Activated CD4-positive, alpha-beta T cell treated with anti-CD3 and anti-CD28 coated beads, Interleukin-2, amount 10 ng/mL, durations not matched to agents 24 days and 14 days (primary cell): ENCODE measurements at regions not wholly inside any gene's neighbourhood (a gene's known extent, or its start where the extent isn't known, plus 50 kb on each side); places are given as distances from the start of the nearest gene placed in this dataset.

Experiments
- DNase-seq: peaks from one replicate; pipeline ENCODE4 v3.0.0; 2022
- H3K27ac Mint-ChIP-seq: one replicate; pipeline ENCODE4 v1.8.0; 2022; ENCODE audit warnings: mild to moderate bottlenecking, mixed read lengths
- H3K27me3 Mint-ChIP-seq: one replicate; pipeline ENCODE4 v1.8.0; 2022; ENCODE audit warnings: mixed read lengths
- H3K36me3 Mint-ChIP-seq: one replicate; pipeline ENCODE4 v1.8.0; 2022; ENCODE audit warnings: low read depth, mild to moderate bottlenecking, mixed read lengths
- H3K4me1 Mint-ChIP-seq: one replicate; pipeline ENCODE4 v1.8.0; 2021; ENCODE audit warnings: mixed read lengths
- H3K4me3 Mint-ChIP-seq: one replicate; pipeline ENCODE4 v1.8.0; 2022; ENCODE audit warnings: mild to moderate bottlenecking, moderate library complexity, mixed read lengths
- H3K9me3 Mint-ChIP-seq: one replicate; pipeline ENCODE4 v1.8.0; 2021; ENCODE audit warnings: mixed read lengths
- intact Hi-C: fragments of 100-400 bp; cut with micrococcal nuclease; formaldehyde crosslinking; loops from one replicate; pipeline ENCODE4 v1.15.1; 2023

DNA sequence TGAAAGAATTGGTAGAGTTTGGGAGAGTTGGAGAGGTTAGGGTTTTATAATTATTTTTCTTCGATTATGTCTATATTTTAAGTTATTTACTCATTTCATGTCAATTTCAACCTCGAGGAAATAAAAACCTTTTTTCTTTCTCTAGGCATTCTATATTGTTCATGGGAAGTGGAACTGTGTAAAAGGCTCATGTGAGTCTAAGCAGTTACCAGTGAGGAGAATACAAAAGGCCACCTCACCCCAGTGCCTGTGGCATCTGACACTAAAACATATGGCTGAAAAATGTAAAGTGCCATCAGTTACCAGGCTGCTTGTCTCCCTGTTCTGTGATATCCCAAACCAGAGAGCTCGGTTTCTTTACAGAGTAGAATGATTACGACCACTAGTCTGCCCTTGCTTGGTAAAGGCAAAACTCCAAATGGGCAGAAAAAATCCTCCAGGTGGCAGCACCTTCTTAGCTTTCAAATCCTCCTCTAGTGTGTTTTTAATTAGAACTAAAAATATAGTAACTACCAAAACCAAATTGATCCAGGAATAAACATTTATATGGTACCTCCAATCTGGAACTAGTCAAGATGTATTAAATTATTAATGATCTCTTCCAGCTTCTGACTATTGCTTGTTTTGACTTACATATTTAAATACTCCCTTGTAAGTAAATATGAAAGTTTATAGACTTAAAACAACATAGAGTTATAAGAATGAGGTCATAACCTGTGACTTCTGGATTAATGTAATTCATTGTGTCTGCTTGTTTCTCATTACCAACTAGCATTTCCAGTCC is 122.6 kb upstream of the MCHR2 start:
- Mint-ChIP-seq H3K4me1 (no peaks in the 10 kb centered on the region), H3K4me3 (no peak overlapping the region), H3K36me3 (no peaks in the 10 kb centered on the region), H3K27me3 (peaks cover 7% of the 10 kb centered on the region), H3K9me3 (no peaks in the 10 kb centered on the region), H3K27ac (no peak overlapping the region)
- intact Hi-C loops: loop anchor here (1.0 kb wide), 1 partner anchor 363 kb away; no protein-coding TSS in a partner anchor
- DNase-seq: peak; percentile 69

DNA sequence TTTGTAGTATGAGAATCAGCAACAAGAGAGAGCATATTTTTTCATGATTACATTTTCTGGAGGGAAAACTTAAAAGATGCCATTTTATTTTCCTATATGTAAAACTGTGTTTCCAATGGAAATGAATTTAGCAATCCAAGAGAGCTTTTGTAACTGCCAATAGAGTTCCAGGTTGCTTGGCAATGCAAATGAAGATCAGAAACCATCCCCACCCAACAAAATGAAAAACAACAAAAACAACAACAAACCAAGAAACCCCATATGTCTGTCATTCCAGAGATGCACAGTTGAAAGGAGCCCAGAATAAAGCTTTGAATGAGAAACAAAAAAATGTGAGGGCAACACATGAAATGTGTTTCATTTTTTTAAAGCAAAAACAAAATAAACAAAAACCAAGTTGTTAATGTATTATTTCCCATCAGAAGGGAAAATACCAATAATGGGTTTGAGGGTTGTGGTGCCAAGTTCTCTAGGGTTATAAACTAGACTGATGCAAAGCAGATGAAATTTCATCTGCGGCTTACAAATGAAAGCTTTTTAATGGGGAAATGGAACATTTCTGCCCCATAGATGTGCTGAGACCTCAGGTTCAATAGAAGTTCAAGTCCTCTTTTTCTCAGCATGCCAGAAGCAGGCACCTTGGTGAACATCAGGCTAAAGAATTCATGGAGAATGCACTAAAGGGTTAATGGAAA is 121.5 kb upstream of the MCHR2 start:
- Mint-ChIP-seq H3K36me3 (no peaks in the 10 kb centered on the region), H3K4me1 (no peaks in the 10 kb centered on the region), H3K27me3 (peaks cover 7% of the 10 kb centered on the region), H3K4me3 (no peak overlapping the region), H3K9me3 (no peaks in the 10 kb centered on the region), H3K27ac (no peak overlapping the region)
- no peak for DNase-seq
- intact Hi-C loops: loop anchor here (1.0 kb wide), 1 partner anchor 364 kb away; no protein-coding TSS in a partner anchor

DNA sequence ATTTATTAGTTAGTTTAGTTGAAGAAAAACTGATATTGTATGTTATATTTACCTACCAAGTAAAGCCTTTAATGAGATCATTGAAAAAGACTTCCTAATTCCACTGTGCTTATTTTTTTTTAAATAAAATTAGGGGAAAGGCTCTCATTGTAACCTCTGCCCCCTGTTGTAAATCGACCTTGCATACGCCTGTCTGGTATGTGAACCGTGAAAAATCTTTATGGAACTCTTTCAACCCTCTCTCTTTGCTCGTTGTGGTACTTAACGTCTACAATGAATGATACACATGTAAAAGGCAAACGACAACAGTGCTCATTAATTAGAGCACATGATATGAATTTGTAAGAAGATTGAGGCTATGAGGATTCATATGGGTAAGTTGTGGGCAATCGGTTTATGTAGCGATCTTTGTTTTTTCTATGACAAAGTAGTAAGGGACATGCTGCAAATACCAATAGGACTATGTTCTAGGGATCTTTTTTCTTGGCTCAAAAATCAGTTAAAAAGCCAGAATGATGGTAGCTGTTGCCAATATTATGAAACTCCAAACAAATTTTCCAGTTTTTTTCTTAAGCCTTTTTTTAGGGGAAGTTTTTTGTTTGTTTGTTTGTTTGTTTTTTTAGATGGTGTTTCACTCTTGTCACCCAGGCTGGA is 119.0 kb upstream of the MCHR2 start:
- Mint-ChIP-seq H3K27ac (no peak overlapping the region), H3K36me3 (no peaks in the 10 kb centered on the region), H3K27me3 (peaks cover 9% of the 10 kb centered on the region), H3K4me1 (no peaks in the 10 kb centered on the region), H3K9me3 (no peaks in the 10 kb centered on the region), H3K4me3 (no peak overlapping the region)
- DNase-seq: no peak
- intact Hi-C loops: no loop called here

DNA sequence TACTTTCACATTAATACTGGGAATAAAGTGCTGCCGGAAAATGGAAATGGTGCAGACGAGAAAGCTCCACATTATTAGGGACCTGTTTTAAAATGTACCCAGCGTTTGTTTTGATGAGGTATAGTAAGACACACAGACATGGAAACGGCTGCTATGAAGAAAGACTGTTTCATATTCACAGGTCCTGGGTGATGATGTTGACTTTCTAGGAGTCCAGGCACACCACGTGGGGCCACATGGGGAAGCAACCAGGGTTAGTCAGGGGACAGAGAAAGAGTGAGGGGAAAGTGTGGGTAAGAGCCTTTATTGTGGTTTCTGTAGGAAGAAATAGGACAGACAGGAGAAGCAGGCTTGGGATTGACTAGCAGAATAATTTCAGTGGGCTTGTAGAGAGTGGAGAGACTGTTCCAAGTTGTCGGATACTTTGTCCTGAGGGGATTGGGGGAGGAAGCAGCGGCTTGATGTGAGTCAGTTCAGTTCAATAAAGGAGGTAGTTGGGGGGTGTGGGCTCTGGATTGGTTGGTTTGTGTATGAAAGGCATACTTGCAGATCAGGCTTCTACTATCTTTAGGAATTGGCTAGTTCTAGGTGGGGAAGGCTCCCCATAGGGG is 112.0 kb upstream of the MCHR2 start:
- DNase-seq: no peak
- Mint-ChIP-seq H3K4me3 (no peak overlapping the region), H3K4me1 (no peaks in the 10 kb centered on the region), H3K36me3 (no peaks in the 10 kb centered on the region), H3K9me3 (no peaks in the 10 kb centered on the region), H3K27me3 (peaks cover 10% of the 10 kb centered on the region), H3K27ac (no peak overlapping the region)
- intact Hi-C loops: loop anchor here (2.0 kb wide), 1 partner anchor 559 kb away; no protein-coding TSS in a partner anchor

DNA sequence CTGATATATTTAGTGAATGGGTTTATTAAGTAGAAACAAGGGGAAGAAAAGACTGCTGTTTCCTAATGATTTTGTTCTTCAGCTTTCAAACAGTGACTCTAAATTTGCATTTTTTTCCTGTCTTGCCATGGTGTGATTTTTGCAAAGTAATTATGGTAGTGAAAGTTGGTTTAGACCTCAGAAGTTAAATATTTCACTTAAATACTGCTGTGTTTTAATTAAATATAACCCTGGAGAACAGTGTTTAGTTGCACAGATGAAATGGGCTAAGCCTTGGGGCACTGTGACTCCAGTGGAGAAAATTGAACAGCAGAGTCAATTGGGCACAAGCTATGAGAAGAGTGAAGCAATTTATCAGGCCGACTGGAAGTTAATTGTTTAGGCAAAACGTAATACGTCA is 111.1 kb upstream of the MCHR2 start:
- no peaks in the 10 kb centered on the region for H3K9me3 Mint-ChIP-seq
- no peak for DNase-seq
- no peak overlapping the region for H3K4me3 Mint-ChIP-seq
- H3K36me3 Mint-ChIP-seq: no peaks in the 10 kb centered on the region
- intact Hi-C loops: no loop called here
- H3K27ac Mint-ChIP-seq: no peak overlapping the region
- H3K27me3 Mint-ChIP-seq: peaks cover 10% of the 10 kb centered on the region
- no peaks in the 10 kb centered on the region for H3K4me1 Mint-ChIP-seq

DNA sequence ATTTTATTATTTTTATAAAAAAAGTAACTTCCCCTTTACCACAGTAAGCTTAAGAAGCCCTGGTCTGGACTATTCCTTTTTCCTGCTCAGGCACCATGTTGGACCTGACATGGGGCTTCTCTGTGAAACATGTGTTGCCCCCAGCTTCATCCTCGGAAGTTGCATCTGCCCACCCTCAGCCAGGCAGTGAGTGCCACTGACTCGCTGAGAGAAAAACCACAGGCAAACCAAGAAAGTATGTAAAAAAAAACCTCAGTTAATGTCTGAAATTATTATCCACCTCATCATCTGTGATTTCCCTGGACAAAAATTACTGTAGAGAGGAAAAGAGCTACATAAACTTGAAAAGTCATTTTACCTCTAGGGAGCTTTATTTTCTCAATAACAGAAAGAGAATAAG is 109.9 kb upstream of the MCHR2 start:
- H3K36me3 Mint-ChIP-seq: no peaks in the 10 kb centered on the region
- no peak for DNase-seq
- no peaks in the 10 kb centered on the region for H3K4me1 Mint-ChIP-seq
- H3K27ac Mint-ChIP-seq: no peak overlapping the region
- peaks cover 8% of the 10 kb centered on the region for H3K27me3 Mint-ChIP-seq
- H3K4me3 Mint-ChIP-seq: no peak overlapping the region
- intact Hi-C loops: no loop called here
- no peaks in the 10 kb centered on the region for H3K9me3 Mint-ChIP-seq

DNA sequence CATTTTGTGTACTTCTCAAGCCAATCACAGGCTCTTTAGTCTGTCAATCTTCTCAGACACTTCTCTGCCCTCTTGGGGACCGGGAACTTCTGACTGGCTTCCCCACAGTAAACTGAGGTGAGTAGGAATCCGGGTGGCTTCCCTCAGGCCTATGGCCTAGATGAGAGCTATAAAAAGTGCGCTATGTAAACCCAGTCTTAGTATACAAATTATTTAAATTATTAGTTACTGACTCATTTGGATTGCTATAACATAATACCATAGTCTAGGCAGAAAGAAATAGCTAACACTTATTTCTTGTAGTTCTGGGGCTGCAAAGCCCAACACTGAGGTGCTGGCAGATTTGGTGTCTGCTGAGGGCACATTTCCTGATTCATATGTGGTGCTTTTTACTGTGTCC is 109.2 kb upstream of the MCHR2 start:
- H3K36me3 Mint-ChIP-seq: no peaks in the 10 kb centered on the region
- no peak for DNase-seq
- H3K27ac Mint-ChIP-seq: no peak overlapping the region
- no peaks in the 10 kb centered on the region for H3K9me3 Mint-ChIP-seq
- intact Hi-C loops: no loop called here
- no peak overlapping the region for H3K4me3 Mint-ChIP-seq
- no peaks in the 10 kb centered on the region for H3K4me1 Mint-ChIP-seq
- peaks cover 8% of the 10 kb centered on the region for H3K27me3 Mint-ChIP-seq

DNA sequence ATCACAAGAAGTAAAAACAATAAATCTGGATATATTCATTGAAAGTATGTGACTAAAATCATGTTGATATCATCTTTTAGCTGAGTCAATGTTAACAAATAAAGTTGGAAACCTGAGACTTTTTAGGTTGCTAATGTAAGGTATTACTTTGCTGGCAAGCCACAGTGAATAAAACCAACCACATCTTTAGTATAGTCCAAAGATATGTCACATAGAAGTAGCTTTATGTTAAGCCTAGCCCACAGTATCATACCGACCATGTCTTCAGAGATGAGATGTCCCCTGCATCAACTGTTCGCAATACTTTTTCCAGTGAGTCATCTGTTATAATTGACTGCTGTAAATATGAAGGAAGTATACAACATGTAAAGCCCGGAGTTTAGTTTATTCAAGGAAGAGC is 107.6 kb upstream of the MCHR2 start:
- Mint-ChIP-seq H3K36me3 (no peaks in the 10 kb centered on the region), H3K4me1 (no peaks in the 10 kb centered on the region), H3K9me3 (no peaks in the 10 kb centered on the region), H3K27me3 (peaks cover 8% of the 10 kb centered on the region), H3K27ac (no peak overlapping the region), H3K4me3 (no peak overlapping the region)
- intact Hi-C loops: no loop called here
- no peak for DNase-seq

DNA sequence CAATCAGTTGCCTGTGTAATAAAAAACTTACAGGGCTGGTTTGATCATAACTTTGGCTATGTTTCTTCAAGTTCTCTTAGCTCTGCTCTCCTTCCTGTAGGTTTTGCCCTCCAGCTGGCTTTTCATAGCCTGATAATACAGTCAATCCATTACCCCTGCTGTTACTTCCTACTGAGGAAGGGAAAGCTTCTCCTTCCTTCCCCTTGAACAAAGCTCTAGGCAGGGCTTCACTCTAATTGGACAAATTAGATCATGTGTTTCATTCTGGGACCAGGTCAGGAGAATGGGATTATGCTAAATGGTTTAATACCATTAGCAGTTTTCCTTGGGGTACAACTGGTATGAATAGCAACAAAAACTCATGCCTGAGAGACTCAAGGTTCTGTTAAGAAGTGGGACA is 106.8 kb upstream of the MCHR2 start:
- H3K36me3 Mint-ChIP-seq: no peaks in the 10 kb centered on the region
- peaks cover 7% of the 10 kb centered on the region for H3K27me3 Mint-ChIP-seq
- H3K4me3 Mint-ChIP-seq: no peak overlapping the region
- no peaks in the 10 kb centered on the region for H3K4me1 Mint-ChIP-seq
- no peak overlapping the region for H3K27ac Mint-ChIP-seq
- intact Hi-C loops: no loop called here
- no peaks in the 10 kb centered on the region for H3K9me3 Mint-ChIP-seq
- DNase-seq: no peak

DNA sequence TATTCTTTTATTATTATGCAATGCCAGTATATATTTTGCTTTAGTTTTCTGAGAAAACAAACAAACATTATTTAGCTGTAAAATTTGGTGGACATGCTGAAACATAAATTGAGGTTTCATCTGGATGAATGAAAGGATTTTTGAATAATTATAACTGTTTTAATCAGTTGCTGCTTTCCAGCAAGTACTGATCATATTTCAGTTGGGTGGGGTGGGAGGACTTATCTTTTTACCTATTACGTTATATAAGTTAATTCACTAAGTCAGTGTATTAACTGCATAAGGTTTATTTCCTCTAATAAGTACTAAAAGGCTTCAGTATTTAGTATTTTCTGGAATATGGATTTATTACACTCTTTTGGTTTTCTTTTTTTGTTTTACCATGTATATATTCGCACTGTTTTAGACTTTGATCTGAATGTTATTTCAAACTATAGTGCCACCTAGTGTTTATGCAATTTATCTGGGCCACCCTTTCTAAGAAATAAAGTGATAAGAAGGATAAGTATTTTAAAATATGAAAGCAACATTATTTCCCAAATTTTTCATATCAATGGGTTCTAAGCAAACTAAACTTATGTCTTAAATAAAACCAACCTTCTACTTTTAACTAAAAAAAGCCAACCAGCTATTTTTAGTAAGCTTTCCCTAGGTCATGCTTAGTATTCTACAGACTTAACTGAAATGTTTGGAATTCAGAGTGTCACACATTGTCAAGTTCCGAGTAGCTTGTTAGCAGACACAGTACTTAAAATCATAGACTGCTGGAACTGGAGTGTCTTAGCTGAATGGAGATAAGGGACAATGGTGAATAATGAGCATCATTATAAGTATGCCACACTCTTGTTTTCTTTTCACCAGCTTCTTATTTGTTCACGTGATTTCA is 105.4 kb upstream of the MCHR2 start:
- H3K27ac Mint-ChIP-seq: no peak overlapping the region
- H3K36me3 Mint-ChIP-seq: no peaks in the 10 kb centered on the region
- DNase-seq: no peak
- no peaks in the 10 kb centered on the region for H3K9me3 Mint-ChIP-seq
- no peaks in the 10 kb centered on the region for H3K27me3 Mint-ChIP-seq
- no peak overlapping the region for H3K4me3 Mint-ChIP-seq
- H3K4me1 Mint-ChIP-seq: no peaks in the 10 kb centered on the region
- intact Hi-C loops: loop anchor here (1.0 to 2.0 kb wide), 2 partner anchors 97 to 231 kb away; no protein-coding TSS in a partner anchor

DNA sequence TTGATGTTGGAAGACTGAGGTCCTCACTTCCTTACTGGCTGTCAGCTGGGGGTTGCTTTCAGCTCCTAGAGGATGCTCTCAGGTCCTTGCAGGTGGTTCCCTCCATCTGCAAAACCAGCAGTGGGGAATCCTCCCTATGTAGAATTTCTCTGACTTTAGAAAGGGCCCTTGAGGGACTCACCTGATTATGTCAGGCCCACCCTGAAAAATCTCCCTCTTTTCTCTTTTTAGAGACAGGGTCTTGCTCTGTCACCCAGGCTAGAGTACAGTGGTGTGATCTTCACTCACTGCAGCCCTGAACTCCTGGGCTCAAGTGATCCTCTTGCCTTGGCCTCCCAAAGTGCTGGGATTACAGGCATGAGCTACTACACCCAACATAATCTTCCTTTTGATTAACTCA is 102.9 kb upstream of the MCHR2 start:
- Mint-ChIP-seq H3K4me3 (no peak overlapping the region), H3K4me1 (no peaks in the 10 kb centered on the region)
- intact Hi-C loops: no loop called here

DNA sequence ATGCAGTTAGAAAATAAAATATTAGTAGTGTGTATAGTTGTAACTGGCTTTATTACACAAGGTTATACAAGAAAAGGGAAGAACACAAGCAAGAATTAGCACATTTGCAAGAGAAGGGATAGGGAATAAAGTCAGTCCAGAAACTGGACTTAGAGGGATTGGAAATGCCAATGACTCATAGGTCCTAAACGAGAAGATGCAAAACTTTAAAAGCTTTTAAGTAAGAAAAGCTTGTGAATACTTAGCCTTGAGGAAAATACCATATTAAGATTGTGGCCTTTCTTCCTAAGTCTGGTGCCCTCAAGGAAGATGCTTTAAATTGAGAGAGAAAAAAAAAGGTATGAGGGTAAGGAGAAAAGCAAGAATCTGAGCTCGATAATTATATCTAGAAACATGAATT is 102.3 kb upstream of the MCHR2 start:
- Mint-ChIP-seq H3K27ac (no peak overlapping the region), H3K27me3 (no peaks in the 10 kb centered on the region), H3K9me3 (no peaks in the 10 kb centered on the region), H3K4me1 (no peaks in the 10 kb centered on the region), H3K36me3 (no peaks in the 10 kb centered on the region), H3K4me3 (no peak overlapping the region)
- intact Hi-C loops: no loop called here
- no peak for DNase-seq

More for the DNA sequence above, 102.9 kb upstream of the MCHR2 start:
- Mint-ChIP-seq H3K36me3 (no peaks in the 10 kb centered on the region), H3K9me3 (no peaks in the 10 kb centered on the region), H3K27ac (no peak overlapping the region), H3K27me3 (no peaks in the 10 kb centered on the region)
- DNase-seq: no peak

DNA sequence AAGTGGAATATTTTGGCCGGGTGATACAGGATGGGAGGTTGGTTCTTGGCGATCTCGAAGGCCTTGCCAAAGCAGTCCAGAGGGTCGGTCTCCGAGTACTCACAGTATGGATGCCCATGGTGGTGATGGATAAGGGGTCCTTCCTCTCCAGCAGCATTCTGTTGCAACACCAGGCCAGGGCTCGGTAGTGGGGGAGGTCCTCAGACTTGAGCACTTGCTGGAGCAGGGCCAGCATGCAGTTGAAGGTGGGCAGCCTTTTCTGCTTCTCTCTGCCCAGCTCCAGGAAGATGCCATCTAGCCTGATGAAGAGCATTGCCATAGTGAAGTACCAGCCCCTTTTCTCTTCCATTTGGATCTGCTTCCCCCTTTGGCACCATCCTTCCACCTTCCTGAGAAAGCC is 99.4 kb upstream of the MCHR2 start:
- H3K27me3 Mint-ChIP-seq: no peaks in the 10 kb centered on the region
- no peaks in the 10 kb centered on the region for H3K9me3 Mint-ChIP-seq
- no peak overlapping the region for H3K27ac Mint-ChIP-seq
- no peak overlapping the region for H3K4me3 Mint-ChIP-seq
- H3K36me3 Mint-ChIP-seq: no peaks in the 10 kb centered on the region
- intact Hi-C loops: no loop called here
- no peak for DNase-seq
- no peaks in the 10 kb centered on the region for H3K4me1 Mint-ChIP-seq
